ENCODE measurements at regions not wholly inside any gene's neighbourhood (a gene's known extent, or its start where the extent isn't known, plus 50 kb on each side); places are given as distances from the start of the nearest gene placed in this dataset.

- Histone ChIP-seq H3K9me3 (ENCODE audit: control insufficient read depth, low read depth, low read length) (no peaks in the 10 kb centered on the region), H3K36me3 (ENCODE audit: control insufficient read depth in 2 of 2, extremely low read depth in 1 of 2, insufficient read depth in 2 of 2, low read length in 2 of 2) (no peaks in the 10 kb centered on the region), H3K27ac (ENCODE audit: control insufficient read depth, insufficient read depth, low read length) (no peak overlapping the region), H2AFZ (ENCODE audit: control insufficient read depth, low read length) (no peak overlapping the region), H3K79me2 (ENCODE audit: control insufficient read depth, insufficient read depth, low read length) (no peaks in the 10 kb centered on the region), H3K4me2 (ENCODE audit: control insufficient read depth, extremely low read depth, insufficient read depth, low read depth, low read length) (no peak overlapping the region), H3K9me1 (ENCODE audit: control insufficient read depth, extremely low read depth, insufficient read depth, low read length) (no peaks in the 10 kb centered on the region), H3K4me3 (ENCODE audit: control insufficient read depth in 2 of 3, extremely low read depth in 1 of 3, insufficient read depth in 2 of 3, low read depth in 1 of 3, low read length in 3 of 3) (no peak overlapping the region), H4K20me1 (ENCODE audit: control insufficient read depth, extremely low read depth, insufficient read depth, low read length) (no peaks in the 10 kb centered on the region), H3K9ac (ENCODE audit: control insufficient read depth, extremely low read depth, insufficient read depth, low read length) (no peak overlapping the region), H3K27me3 (ENCODE audit: control insufficient read depth, extremely low read depth, insufficient read depth, low read length) (no peaks in the 10 kb centered on the region), H3K4me1 (ENCODE audit: control insufficient read depth, extremely low read depth, insufficient read depth, low read length) (no peaks in the 10 kb centered on the region)
- peak; percentile 53 for FAIRE-seq
- dilution Hi-C loops (cut with MboI; ENCODE audit: extremely low pct_ligation_motif_present, low sequenced_read_pairs), result no loop called here
- TF ChIP-seq EZH2 (IDR thresholded peaks at IDR 0.05; ENCODE audit: low read length) (no peak), CTCF (optimal IDR thresholded peaks at IDR 0.05 in 1 of 3, IDR thresholded peaks at IDR 0.05 in 1 of 3, conservative IDR thresholded peaks at IDR 0.05 in 1 of 3; ENCODE audit: extremely low read depth in 1 of 3, insufficient read depth in 2 of 3, low read length in 3 of 3) (no peak)
- DNase-seq (ENCODE audit: low read depth, low spot score), result no peak
Observed at GRCh38 chr10:53003094-53003493, 230.5 kb upstream of the MBL2 start.

- DNase-seq (ENCODE audit: low read depth, low spot score) (no peak), FAIRE-seq (no peak)
- Histone ChIP-seq H3K4me2 (ENCODE audit: control insufficient read depth, extremely low read depth, insufficient read depth, low read depth, low read length) (no peak overlapping the region), H3K9me1 (ENCODE audit: control insufficient read depth, extremely low read depth, insufficient read depth, low read length) (no peaks in the 10 kb centered on the region), H3K4me1 (ENCODE audit: control insufficient read depth, extremely low read depth, insufficient read depth, low read length) (no peaks in the 10 kb centered on the region), H3K27ac (ENCODE audit: control insufficient read depth, insufficient read depth, low read length) (no peak overlapping the region), H3K9ac (ENCODE audit: control insufficient read depth, extremely low read depth, insufficient read depth, low read length) (no peak overlapping the region), H3K79me2 (ENCODE audit: control insufficient read depth, insufficient read depth, low read length) (no peaks in the 10 kb centered on the region), H3K27me3 (ENCODE audit: control insufficient read depth, extremely low read depth, insufficient read depth, low read length) (no peaks in the 10 kb centered on the region), H3K9me3 (ENCODE audit: control insufficient read depth, low read depth, low read length) (no peaks in the 10 kb centered on the region), H2AFZ (ENCODE audit: control insufficient read depth, low read length) (no peak overlapping the region), H3K36me3 (ENCODE audit: control insufficient read depth in 2 of 2, extremely low read depth in 1 of 2, insufficient read depth in 2 of 2, low read length in 2 of 2) (no peaks in the 10 kb centered on the region), H3K4me3 (ENCODE audit: control insufficient read depth in 2 of 3, extremely low read depth in 1 of 3, insufficient read depth in 2 of 3, low read depth in 1 of 3, low read length in 3 of 3) (no peak overlapping the region), H4K20me1 (ENCODE audit: control insufficient read depth, extremely low read depth, insufficient read depth, low read length) (no peaks in the 10 kb centered on the region)
- TF ChIP-seq CTCF (optimal IDR thresholded peaks at IDR 0.05 in 1 of 3, IDR thresholded peaks at IDR 0.05 in 1 of 3, conservative IDR thresholded peaks at IDR 0.05 in 1 of 3; ENCODE audit: extremely low read depth in 1 of 3, insufficient read depth in 2 of 3, low read length in 3 of 3), result no peak
- TF ChIP-seq EZH2 (IDR thresholded peaks at IDR 0.05; ENCODE audit: low read length), result no peak
- dilution Hi-C loops (cut with MboI; ENCODE audit: extremely low pct_ligation_motif_present, low sequenced_read_pairs), result no loop called here
Observed at GRCh38 chr10:52999681-53000080, 227.1 kb upstream of the MBL2 start.
